SU-DHL-6 (cell line): ENCODE measurements at regions not wholly inside any gene's neighbourhood (a gene's known extent, or its start where the extent isn't known, plus 50 kb on each side); places are given as distances from the start of the nearest gene placed in this dataset.

Source experiments
- CTCF ChIP-seq: fragments of 200-600 bp; sonication (generic); IDR thresholded peaks from one replicate; pipeline ENCODE4 v1.5.1; 2017; ENCODE audit warnings: antibody characterized with exemption, mild to moderate bottlenecking, low read length, moderate library complexity; ENCODE audit not compliant: insufficient read depth, poor library complexity, severe bottlenecking
- EZH2phosphoT487 ChIP-seq: fragments of 200-600 bp; sonication (generic), shearing (Covaris generic); conservative IDR thresholded peaks from 2 replicates; pipeline ENCODE4 v1.6.1; 2018; ENCODE audit warnings: mild to moderate bottlenecking, antibody characterized with exemption, low read length, moderate library complexity, mixed read lengths

GRCh38 chr14:75339059-75339458, 60.4 kb downstream of the FOS start:
- TF ChIP-seq EZH2phosphoT487 (no peak), CTCF (no peak)
